KMS-11 (cell line): ENCODE measurements at regions not wholly inside any gene's neighbourhood (a gene's known extent, or its start where the extent isn't known, plus 50 kb on each side); places are given as distances from the start of the nearest gene placed in this dataset.

Experiments used
- H2AFZ ChIP-seq: fragments of 200-600 bp; sonication (generic); 2 replicates; pipeline ENCODE4 v1.6.1; 2016; ENCODE audit warnings: antibody characterized with exemption, mixed run types, low read depth
- H3K27ac ChIP-seq: fragments of 200-600 bp; sonication (generic); 2 replicates; pipeline ENCODE4 v1.6.1; 2016; ENCODE audit warnings: mild to moderate bottlenecking, mixed run types
- H3K27me3 ChIP-seq: fragments of 200-600 bp; sonication (generic); 2 replicates; pipeline ENCODE4 v1.6.1; 2017; ENCODE audit warnings: mild to moderate bottlenecking, low read depth, mixed run types, moderate library complexity; ENCODE audit not compliant: insufficient read depth
- H3K36me3 ChIP-seq: fragments of 200-600 bp; sonication (generic); 2 replicates; pipeline ENCODE4 v1.6.1; 2017; ENCODE audit warnings: mild to moderate bottlenecking, mixed run types; ENCODE audit not compliant: insufficient read depth
- H3K4me1 ChIP-seq: fragments of 200-600 bp; sonication (generic); 2 replicates; pipeline ENCODE4 v1.6.1; 2016; ENCODE audit warnings: mild to moderate bottlenecking, low read depth, mixed run types; ENCODE audit not compliant: poor library complexity, severe bottlenecking
- H3K4me2 ChIP-seq: fragments of 200-600 bp; sonication (generic); 2 replicates; pipeline ENCODE4 v1.7.0; 2016; ENCODE audit warnings: mild to moderate bottlenecking, mixed run types
- H3K4me3 ChIP-seq: fragments of 200-600 bp; sonication (generic); IDR thresholded peaks from 2 replicates; pipeline ENCODE4 v1.6.1; 2017; ENCODE audit warnings: low read depth, low read length, mixed read lengths; ENCODE audit not compliant: insufficient read depth
- H3K79me2 ChIP-seq: fragments of 200-600 bp; sonication (generic); 2 replicates; pipeline ENCODE4 v1.6.1; 2016; ENCODE audit warnings: low read depth, mixed run types; ENCODE audit not compliant: insufficient read depth
- H3K9ac ChIP-seq: fragments of 200-600 bp; sonication (generic); 2 replicates; pipeline ENCODE4 v1.6.1; 2016; ENCODE audit warnings: mild to moderate bottlenecking, mixed run types
- H4K20me1 ChIP-seq: fragments of 200-600 bp; sonication (generic); 2 replicates; pipeline ENCODE4 v1.6.1; 2016; ENCODE audit warnings: mild to moderate bottlenecking, mixed run types; ENCODE audit not compliant: insufficient read depth
- TF ChIP-seq, protein P1 (sequence below): fragments of 200-600 bp; sonication (generic); conservative IDR thresholded peaks from 2 replicates; pipeline ENCODE4 v1.6.1; 2017; ENCODE audit warnings: low read depth, mild to moderate bottlenecking, antibody characterized with exemption, low read length, moderate library complexity, mixed read lengths

DNA sequence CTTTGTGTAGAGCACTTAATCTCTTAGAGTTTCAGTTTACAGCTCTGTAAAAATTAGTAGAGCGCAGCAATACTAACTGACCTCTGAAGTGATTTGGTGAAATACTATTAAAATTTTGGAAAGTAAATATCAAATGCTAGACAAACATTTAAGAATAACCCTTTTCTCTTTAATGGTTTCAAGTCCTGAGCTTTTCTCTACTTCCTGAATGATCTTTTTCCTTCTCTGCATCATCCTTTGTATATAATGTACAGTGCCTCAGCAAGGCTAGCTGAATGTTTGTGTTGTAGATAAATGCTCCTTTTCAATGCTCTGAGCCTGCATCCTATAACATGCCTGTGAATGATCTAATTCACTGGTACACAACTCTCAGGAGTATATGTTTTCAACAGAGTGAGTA lies 272.9 kb downstream of the ADGRL2 start:
- no peak overlapping the region for H3K4me2 ChIP-seq
- no peaks in the 10 kb centered on the region for H4K20me1 ChIP-seq
- H3K9ac ChIP-seq, result no peak overlapping the region
- H3K27me3 ChIP-seq, result no peaks in the 10 kb centered on the region
- H3K36me3 ChIP-seq, result no peaks in the 10 kb centered on the region
- no peak overlapping the region for H3K4me3 ChIP-seq
- no peak overlapping the region for H3K27ac ChIP-seq
- H3K4me1 ChIP-seq, result no peaks in the 10 kb centered on the region
- TF ChIP-seq, protein P1, sequence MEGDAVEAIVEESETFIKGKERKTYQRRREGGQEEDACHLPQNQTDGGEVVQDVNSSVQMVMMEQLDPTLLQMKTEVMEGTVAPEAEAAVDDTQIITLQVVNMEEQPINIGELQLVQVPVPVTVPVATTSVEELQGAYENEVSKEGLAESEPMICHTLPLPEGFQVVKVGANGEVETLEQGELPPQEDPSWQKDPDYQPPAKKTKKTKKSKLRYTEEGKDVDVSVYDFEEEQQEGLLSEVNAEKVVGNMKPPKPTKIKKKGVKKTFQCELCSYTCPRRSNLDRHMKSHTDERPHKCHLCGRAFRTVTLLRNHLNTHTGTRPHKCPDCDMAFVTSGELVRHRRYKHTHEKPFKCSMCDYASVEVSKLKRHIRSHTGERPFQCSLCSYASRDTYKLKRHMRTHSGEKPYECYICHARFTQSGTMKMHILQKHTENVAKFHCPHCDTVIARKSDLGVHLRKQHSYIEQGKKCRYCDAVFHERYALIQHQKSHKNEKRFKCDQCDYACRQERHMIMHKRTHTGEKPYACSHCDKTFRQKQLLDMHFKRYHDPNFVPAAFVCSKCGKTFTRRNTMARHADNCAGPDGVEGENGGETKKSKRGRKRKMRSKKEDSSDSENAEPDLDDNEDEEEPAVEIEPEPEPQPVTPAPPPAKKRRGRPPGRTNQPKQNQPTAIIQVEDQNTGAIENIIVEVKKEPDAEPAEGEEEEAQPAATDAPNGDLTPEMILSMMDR, result no peak
- no peaks in the 10 kb centered on the region for H3K79me2 ChIP-seq
- H2AFZ ChIP-seq, result no peak overlapping the region

DNA sequence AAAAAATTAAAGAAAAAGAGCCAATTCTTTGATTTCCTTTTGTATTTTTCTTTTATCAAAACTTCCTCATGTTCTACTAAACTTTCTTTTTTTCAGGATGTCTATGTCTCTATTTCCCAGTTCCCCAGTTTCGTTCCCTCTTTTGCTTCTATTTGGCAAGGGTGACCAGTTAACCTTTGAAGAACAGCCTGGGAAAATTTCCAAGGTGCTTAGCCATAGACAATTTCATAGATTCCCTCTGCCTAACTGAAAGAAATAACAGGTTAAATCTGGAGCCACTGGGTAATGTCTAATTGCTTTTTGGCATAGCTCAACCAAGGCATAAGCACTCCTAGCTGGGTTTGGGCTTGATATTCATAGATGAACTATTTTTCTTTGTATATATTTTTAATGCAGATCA lies 272.3 kb downstream of the ADGRL2 start:
- H3K27me3 ChIP-seq, result no peaks in the 10 kb centered on the region
- no peak overlapping the region for H2AFZ ChIP-seq
- no peak overlapping the region for H3K27ac ChIP-seq
- no peaks in the 10 kb centered on the region for H3K79me2 ChIP-seq
- H3K4me3 ChIP-seq, result no peak overlapping the region
- H3K9ac ChIP-seq, result no peak overlapping the region
- H3K4me1 ChIP-seq, result no peaks in the 10 kb centered on the region
- H3K4me2 ChIP-seq, result no peak overlapping the region
- TF ChIP-seq, protein P1, result no peak
- no peaks in the 10 kb centered on the region for H3K36me3 ChIP-seq
- no peaks in the 10 kb centered on the region for H4K20me1 ChIP-seq

DNA sequence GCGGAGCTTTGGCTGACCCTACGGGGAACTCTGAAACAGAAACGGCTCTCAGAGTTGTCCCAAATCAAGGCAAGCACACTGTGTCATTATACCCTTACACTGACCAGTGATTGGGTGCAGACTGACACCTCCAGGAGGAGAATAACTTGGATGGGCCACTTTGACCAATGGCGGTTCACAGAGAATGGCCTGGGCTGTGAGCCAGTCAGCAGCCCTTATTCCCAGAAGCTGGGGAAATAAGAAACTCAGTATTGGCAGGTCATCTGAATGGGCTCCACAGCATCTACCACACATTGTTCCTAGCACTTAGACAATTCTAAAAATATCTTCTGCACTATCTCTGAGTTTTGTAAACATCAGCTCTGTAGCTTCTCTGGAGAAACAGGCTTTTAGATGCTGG lies 265.2 kb downstream of the ADGRL2 start:
- Histone ChIP-seq H4K20me1 (no peaks in the 10 kb centered on the region), H3K27ac (no peak overlapping the region), H3K4me2 (no peak overlapping the region), H3K27me3 (no peaks in the 10 kb centered on the region), H3K79me2 (no peaks in the 10 kb centered on the region), H2AFZ (no peak overlapping the region), H3K4me3 (no peak overlapping the region), H3K36me3 (no peaks in the 10 kb centered on the region), H3K9ac (no peak overlapping the region), H3K4me1 (no peaks in the 10 kb centered on the region)
- TF ChIP-seq, protein P1, result no peak

DNA sequence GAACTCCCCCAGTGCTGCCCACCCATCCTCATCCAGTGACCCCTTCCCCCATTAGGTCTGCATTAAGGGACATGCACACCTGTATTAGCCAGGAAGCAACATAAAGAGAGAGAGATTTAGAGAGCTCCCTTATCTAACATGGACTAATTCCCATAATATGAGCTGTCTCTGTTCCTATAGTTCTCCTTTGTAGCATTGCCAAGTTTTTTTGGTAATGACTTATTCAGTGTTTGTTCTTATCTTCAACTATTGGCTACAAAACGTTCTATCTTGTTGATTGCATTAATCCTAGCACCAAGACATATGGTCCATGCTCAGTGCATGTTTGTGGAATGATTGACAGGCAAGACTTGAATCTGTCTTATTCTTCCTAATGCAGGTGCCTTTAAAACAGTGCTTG lies 264.0 kb downstream of the ADGRL2 start:
- Histone ChIP-seq H3K36me3 (no peaks in the 10 kb centered on the region), H3K27ac (no peak overlapping the region), H3K27me3 (no peaks in the 10 kb centered on the region), H3K4me2 (no peak overlapping the region), H4K20me1 (no peaks in the 10 kb centered on the region), H3K4me1 (no peaks in the 10 kb centered on the region), H3K4me3 (no peak overlapping the region), H3K79me2 (no peaks in the 10 kb centered on the region), H2AFZ (no peak overlapping the region), H3K9ac (no peak overlapping the region)
- TF ChIP-seq, protein P1, result no peak

DNA sequence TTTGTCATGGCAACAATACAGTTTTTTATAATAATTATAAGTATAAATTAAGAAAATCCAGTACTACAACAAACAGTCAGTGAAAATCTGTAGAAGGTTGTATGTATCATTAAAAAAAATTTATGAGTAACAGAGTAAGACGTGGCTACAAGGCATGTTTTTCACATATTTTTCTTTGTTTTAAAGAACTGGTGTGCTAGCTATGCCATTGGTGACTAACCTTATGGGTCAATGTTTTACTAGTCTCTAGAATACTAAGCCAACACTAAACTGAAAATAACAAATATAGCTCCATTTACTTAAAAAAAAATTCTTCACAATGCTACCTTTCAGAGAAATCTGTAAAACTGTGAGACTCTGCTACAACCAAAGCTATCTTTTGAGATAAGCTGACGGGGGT lies 261.5 kb downstream of the ADGRL2 start:
- Histone ChIP-seq H3K4me2 (no peak overlapping the region), H3K36me3 (no peaks in the 10 kb centered on the region), H3K27ac (no peak overlapping the region), H2AFZ (no peak overlapping the region), H4K20me1 (no peaks in the 10 kb centered on the region), H3K9ac (no peak overlapping the region), H3K4me3 (no peak overlapping the region), H3K4me1 (no peaks in the 10 kb centered on the region), H3K27me3 (no peaks in the 10 kb centered on the region), H3K79me2 (no peaks in the 10 kb centered on the region)
- TF ChIP-seq, protein P1, result no peak
